Thoracic aorta (tissue), 2 donors: ENCODE measurements at regions not wholly inside any gene's neighbourhood (a gene's known extent, or its start where the extent isn't known, plus 50 kb on each side); places are given as distances from the start of the nearest gene placed in this dataset.
A peak's percentile ranks its signal among the peaks of the same experiment; 100 is the strongest.
"Not testable (repeated sequence)": the region's sequence is repeated elsewhere in the genome, so short reads cannot be mapped to it uniquely, and the experiment has no call there.

Experiments
- ATAC-seq: fragments of 150-250 bp; one replicate; pipeline ENCODE4 v1.8.0; 2017; ENCODE audit warnings: low read depth; ENCODE audit not compliant: insufficient number of reproducible peaks, low FRiP score
- DNase-seq: peaks from one replicate; pipeline ENCODE4 v3.0.0-alpha.2; 2020; ENCODE audit warnings: low spot score
- H3K27ac ChIP-seq, 2 donors: fragments of 200-600 bp; sonication (generic); 1 replicate in 1 of 2; 2 replicates in 1 of 2; pipeline ENCODE4 v1.5.1; 2016; ENCODE audit warnings: mild to moderate bottlenecking in 2 of 2, moderate library complexity in 2 of 2
- H3K27me3 ChIP-seq: fragments of 200-600 bp; sonication (generic); replicated peaks from 2 replicates; pipeline ENCODE4 v1.6.0; 2016; ENCODE audit warnings: mild to moderate bottlenecking; ENCODE audit not compliant: insufficient read depth
- H3K36me3 ChIP-seq: fragments of 200-600 bp; sonication (generic); one replicate; pipeline ENCODE4 v1.5.1; 2016
- H3K4me1 ChIP-seq, 2 donors: fragments of 200-600 bp; sonication (generic); 1 replicate in 1 of 2; 2 replicates in 1 of 2; pipeline versions ENCODE4 v1.5.1 to v1.6.0; 2016; ENCODE audit warnings: low read depth in 2 of 2, mild to moderate bottlenecking in 1 of 2; ENCODE audit not compliant: control insufficient read depth in 1 of 2
- H3K4me3 ChIP-seq: fragments of 200-600 bp; sonication (generic); 2 replicates; pipeline ENCODE4 v1.5.1; 2016; ENCODE audit warnings: mild to moderate bottlenecking
- H3K9me3 ChIP-seq: fragments of 200-600 bp; sonication (generic); 2 replicates; pipeline ENCODE4 v1.5.1; 2016
- CTCF ChIP-seq: fragments of 200-600 bp; sonication (generic); IDR thresholded peaks from one replicate; pipeline ENCODE4 v1.5.1; 2019; ENCODE audit warnings: antibody characterized with exemption

- ATAC-seq, result no peak
Observed at GRCh38 chr20:29472606-29473005, 1784.9 kb upstream of the DEFB115 start.

GRCh38 chr20:29492840-29493239 lies 1764.6 kb upstream of the DEFB115 start:
- not testable (repeated sequence) for H3K9me3 ChIP-seq, H3K4me1 ChIP-seq, H3K27ac ChIP-seq, H3K27me3 ChIP-seq, H3K36me3 ChIP-seq, H3K4me3 ChIP-seq, ATAC-seq, DNase-seq

More at GRCh38 chr20:29472606-29473005, 1784.9 kb upstream of the DEFB115 start:
- no peak for TF ChIP-seq CTCF
- Histone ChIP-seq H3K27me3 (no peaks in the 10 kb centered on the region), H3K4me1 (no peaks in the 10 kb centered on the region), H3K4me3 (no peak overlapping the region), H3K36me3 (no peaks in the 10 kb centered on the region), H3K9me3 (no peaks in the 10 kb centered on the region), H3K27ac (no peak overlapping the region)
- DNase-seq, result no peak

- ATAC-seq, H3K4me3 ChIP-seq, DNase-seq, H3K27me3 ChIP-seq, H3K9me3 ChIP-seq, H3K36me3 ChIP-seq, H3K4me1 ChIP-seq: not testable (repeated sequence)
- H3K27ac ChIP-seq, result peak overlapping the region in 1 of 2 donors; percentile 45
Observed at GRCh38 chr20:29496767-29497166, 1760.7 kb upstream of the DEFB115 start.

GRCh38 chr20:29497261-29497671 lies 1760.2 kb upstream of the DEFB115 start:
- Histone ChIP-seq H3K36me3 (no peaks in the 10 kb centered on the region), H3K27ac (peak overlapping the region in 1 of 2 donors; percentile 45), H3K4me1 (no peaks in the 10 kb centered on the region), H3K27me3 (no peaks in the 10 kb centered on the region), H3K4me3 (no peak overlapping the region), H3K9me3 (no peaks in the 10 kb centered on the region)
- TF ChIP-seq CTCF, result no peak
- DNase-seq (peak; percentile 9), ATAC-seq (no peak)

GRCh38 chr20:29497684-29498083 lies 1759.8 kb upstream of the DEFB115 start:
- H3K27ac ChIP-seq, result peak overlapping the region in 1 of 2 donors; percentile 45
- H3K4me1 ChIP-seq, H3K9me3 ChIP-seq, H3K27me3 ChIP-seq, H3K4me3 ChIP-seq, DNase-seq, ATAC-seq, H3K36me3 ChIP-seq: not testable (repeated sequence)

GRCh38 chr20:29500738-29501137 lies 1756.7 kb upstream of the DEFB115 start:
- H3K27me3 ChIP-seq, H3K9me3 ChIP-seq, H3K4me1 ChIP-seq, ATAC-seq, H3K36me3 ChIP-seq, H3K4me3 ChIP-seq, H3K27ac ChIP-seq, DNase-seq: not testable (repeated sequence)

GRCh38 chr20:29514634-29515033 lies 1742.8 kb upstream of the DEFB115 start:
- not testable (repeated sequence) for ATAC-seq, H3K36me3 ChIP-seq, H3K4me1 ChIP-seq, H3K4me3 ChIP-seq, H3K9me3 ChIP-seq, DNase-seq, H3K27ac ChIP-seq, H3K27me3 ChIP-seq

- not testable (repeated sequence) for DNase-seq, ATAC-seq, H3K9me3 ChIP-seq, H3K27ac ChIP-seq, H3K36me3 ChIP-seq, H3K4me3 ChIP-seq, H3K4me1 ChIP-seq, H3K27me3 ChIP-seq
Observed at GRCh38 chr20:29516847-29517246, 1740.6 kb upstream of the DEFB115 start.

GRCh38 chr20:29519610-29520241 lies 1737.7 kb upstream of the DEFB115 start:
- not testable (repeated sequence) for H3K4me3 ChIP-seq, H3K36me3 ChIP-seq, DNase-seq, H3K4me1 ChIP-seq, ATAC-seq, H3K27ac ChIP-seq, H3K27me3 ChIP-seq, H3K9me3 ChIP-seq

GRCh38 chr20:29533566-29534177 lies 1723.8 kb upstream of the DEFB115 start:
- ATAC-seq, DNase-seq, H3K9me3 ChIP-seq, H3K4me1 ChIP-seq, H3K27ac ChIP-seq, H3K4me3 ChIP-seq, H3K27me3 ChIP-seq, H3K36me3 ChIP-seq: not testable (repeated sequence)
